SK-N-SH (cell line): ENCODE measurements at regions not wholly inside any gene's neighbourhood (a gene's known extent, or its start where the extent isn't known, plus 50 kb on each side); places are given as distances from the start of the nearest gene placed in this dataset.

ENCODE experiments used
- CTCF ChIA-PET: fragments of 300-600, 350-600 bp; formaldehyde crosslinking; extraction: SDS; loops from one replicate; lab custom pipeline; 2021; lab: Yijun Ruan, JAX
- POLR2A ChIA-PET: fragments of 350-600 bp; sonication (Branson Sonifier 250); formaldehyde crosslinking; extraction: SDS; loops from one replicate; lab custom pipeline; 2020; ENCODE audit warnings: antibody characterized with exemption, inconsistent platforms; lab: Yijun Ruan, JAX
- DNase-seq: peaks from one replicate; pipeline ENCODE4 v3.0.0; 2012
- H2AFZ ChIP-seq: fragments of 200-600 bp; sonication (generic); 2 replicates; pipeline ENCODE4 v1.8.1; 2016; ENCODE audit warnings: antibody characterized with exemption, mild to moderate bottlenecking, low read depth
- H3F3A ChIP-seq: fragments of 200-600 bp; sonication (generic); replicated peaks from 2 replicates; pipeline ENCODE3; 2016; ENCODE audit warnings: antibody characterized with exemption, mild to moderate bottlenecking; ENCODE audit not compliant: insufficient read depth
- H3K27ac ChIP-seq, 2 experiments: fragments of 200-500 bp in 1 of 2; fragments of 200-600 bp in 1 of 2; sonication (Bioruptor generic) in 1 of 2; sonication (generic), shearing (Covaris generic) in 1 of 2; 2 replicates each; pipeline versions ENCODE4 v1.5.1 to v1.6.1; 2014 to 2016; ENCODE audit warnings: low read depth in 2 of 2, inconsistent platforms in 1 of 2, low read length in 1 of 2, mild to moderate bottlenecking in 1 of 2, mixed read lengths in 1 of 2
- H3K27me3 ChIP-seq: fragments of 200-600 bp; sonication (generic), shearing (Covaris generic); 2 replicates; pipeline ENCODE4 v1.6.1; 2016; ENCODE audit warnings: mixed run types; ENCODE audit not compliant: insufficient read depth
- H3K36me3 ChIP-seq, 2 experiments: fragments of 200-500 bp in 1 of 2; fragments of 200-600 bp in 1 of 2; sonication (Bioruptor generic) in 1 of 2; sonication (generic) in 1 of 2; replicated peaks in 1 of 2; 2 replicates each; pipeline versions ENCODE3 to v1.5.1; 2014 to 2016; ENCODE audit warnings: low read length in 1 of 2, mild to moderate bottlenecking in 1 of 2; ENCODE audit not compliant: insufficient read depth in 2 of 2, control insufficient read depth in 1 of 2
- H3K4me1 ChIP-seq, 2 experiments: fragments of 200-500 bp in 1 of 2; fragments of 200-600 bp in 1 of 2; sonication (Bioruptor generic) in 1 of 2; sonication (generic), shearing (Covaris generic) in 1 of 2; 2 replicates each; pipeline versions ENCODE4 v1.5.1 to v1.6.1; 2014 to 2016; ENCODE audit warnings: low read depth in 1 of 2, low read length in 1 of 2, mixed run types in 1 of 2; ENCODE audit not compliant: insufficient read depth in 2 of 2, control insufficient read depth in 1 of 2
- H3K4me2 ChIP-seq: fragments of 200-600 bp; sonication (generic), shearing (Covaris generic); 2 replicates; pipeline ENCODE4 v1.6.1; 2017; ENCODE audit warnings: mixed run types
- H3K4me3 ChIP-seq, 2 experiments: fragments of 200-500 bp in 1 of 2; fragments of 200-600 bp in 1 of 2; sonication (Bioruptor generic) in 1 of 2; sonication (generic), shearing (Covaris generic) in 1 of 2; 2 replicates each; pipeline versions ENCODE4 v1.5.1 to v1.8.1; 2014 to 2016; ENCODE audit warnings: low read depth in 2 of 2, inconsistent platforms in 1 of 2, low read length in 1 of 2, mild to moderate bottlenecking in 1 of 2, mixed read lengths in 1 of 2, moderate library complexity in 1 of 2
- H3K79me2 ChIP-seq: fragments of 200-600 bp; sonication (generic); 2 replicates; pipeline ENCODE4 v1.8.1; 2017; ENCODE audit warnings: mild to moderate bottlenecking; ENCODE audit not compliant: insufficient read depth
- H3K9ac ChIP-seq: fragments of 200-600 bp; sonication (generic); 2 replicates; pipeline ENCODE4 v1.6.1; 2017; ENCODE audit warnings: mixed run types
- H3K9me2 ChIP-seq: fragments of 200-600 bp; sonication (generic); 2 replicates; pipeline ENCODE4 v1.6.1; 2017; ENCODE audit warnings: mixed run types
- H3K9me3 ChIP-seq: fragments of 200-600 bp; sonication (generic); 2 replicates; pipeline ENCODE4 v1.6.1; 2017; ENCODE audit warnings: mixed run types, mild to moderate bottlenecking, moderate library complexity
- H4K20me1 ChIP-seq: fragments of 200-600 bp; sonication (generic); 2 replicates; pipeline ENCODE4 v1.6.1; 2017; ENCODE audit warnings: mild to moderate bottlenecking, mixed run types; ENCODE audit not compliant: insufficient read depth
- CHD2 ChIP-seq: fragments of 150-350 bp; IDR thresholded peaks from 2 replicates; pipeline ENCODE4 v1.6.1; 2018; ENCODE audit warnings: low read length; ENCODE audit not compliant: partially characterized antibody
- ELF1 ChIP-seq: IDR thresholded peaks from 2 replicates; pipeline ENCODE4 v1.4.0; 2012
- EP300 ChIP-seq, 2 experiments: IDR thresholded peaks; 2 replicates each; pipeline versions ENCODE4 v1.4.0 to v1.6.1; 2012; ENCODE audit warnings: borderline replicate concordance in 1 of 2, low read depth in 1 of 2, low read length in 1 of 2
- EZH2phosphoT487 ChIP-seq: fragments of 200-600 bp; sonication (generic); IDR thresholded peaks from 2 replicates; pipeline ENCODE4 v1.6.1; 2017; ENCODE audit warnings: low read depth, mixed run types, mild to moderate bottlenecking, antibody characterized with exemption, moderate library complexity, borderline replicate concordance
- GATA2 ChIP-seq: sonication (generic); formaldehyde crosslinking; IDR thresholded peaks from 2 replicates; pipeline ENCODE4 v1.5.0; 2020; ENCODE audit warnings: mild to moderate bottlenecking, missing genetic modification reagents
- JUND ChIP-seq: IDR thresholded peaks from 2 replicates; pipeline ENCODE4 v1.4.0; 2012
- NRF1 ChIP-seq: IDR thresholded peaks from 2 replicates; pipeline ENCODE4 v1.6.1; 2012; ENCODE audit warnings: low read depth, mild to moderate bottlenecking, low read length
- POLR2AphosphoS5 ChIP-seq: IDR thresholded peaks from 2 replicates; pipeline ENCODE4 v1.6.1; 2012; ENCODE audit warnings: low read depth, low read length
- RAD21 ChIP-seq: IDR thresholded peaks from 2 replicates; pipeline ENCODE4 v1.6.1; 2012; ENCODE audit warnings: mild to moderate bottlenecking, low read length
- RCOR1 ChIP-seq: fragments of 150-350 bp; IDR thresholded peaks from 2 replicates; pipeline ENCODE4 v1.6.1; 2017; ENCODE audit warnings: antibody characterized with exemption, low read length
- RXRA ChIP-seq: IDR thresholded peaks from 2 replicates; pipeline ENCODE4 v1.4.0; 2012; ENCODE audit warnings: low read depth, mild to moderate bottlenecking, borderline replicate concordance
- SMC3 ChIP-seq: IDR thresholded peaks from 2 replicates; pipeline ENCODE4 v1.6.1; 2012; ENCODE audit warnings: low read depth, low read length, improper control_type of control experiment
- TCF12 ChIP-seq: IDR thresholded peaks from 2 replicates; pipeline ENCODE4 v1.4.0; 2012
- TEAD4 ChIP-seq: IDR thresholded peaks from 2 replicates; pipeline ENCODE4 v1.4.0; 2012; ENCODE audit warnings: mild to moderate bottlenecking, borderline replicate concordance; ENCODE audit not compliant: insufficient read depth
- YY1 ChIP-seq: IDR thresholded peaks from 2 replicates; pipeline ENCODE4 v1.4.0; 2012; ENCODE audit warnings: low read depth, mild to moderate bottlenecking
- WGBS: methylation state at CpG from one replicate; pipeline ENCODE4 v1.1.6; 2017; ENCODE audit warnings: low lambda C conversion rate; 5-methylcytosine and 5-hydroxymethylcytosine counted together
- TF ChIP-seq, protein P1 (sequence below): IDR thresholded peaks from 2 replicates; pipeline ENCODE4 v1.4.0; 2012; ENCODE audit warnings: low read depth, borderline replicate concordance
- TF ChIP-seq, protein P2 (sequence below): IDR thresholded peaks from 2 replicates; pipeline ENCODE4 v1.4.0; 2012; ENCODE audit warnings: low read depth, borderline replicate concordance
- TF ChIP-seq, protein P3 (sequence below): fragments of 200-600 bp; sonication (generic); IDR thresholded peaks from 2 replicates; pipeline ENCODE4 v1.6.1; 2017; ENCODE audit warnings: antibody characterized with exemption, mild to moderate bottlenecking, moderate library complexity
- TF ChIP-seq, protein P4 (sequence below): fragments of 150-350 bp; IDR thresholded peaks from 2 replicates; pipeline ENCODE4 v1.6.1; 2017; ENCODE audit warnings: antibody characterized with exemption, low read length, low read depth, borderline replicate concordance
- TF ChIP-seq, protein P5 (sequence below): fragments of 150-350 bp; IDR thresholded peaks from 2 replicates; pipeline ENCODE4 v1.6.1; 2016; ENCODE audit warnings: mild to moderate bottlenecking, low read depth, low read length

DNA sequence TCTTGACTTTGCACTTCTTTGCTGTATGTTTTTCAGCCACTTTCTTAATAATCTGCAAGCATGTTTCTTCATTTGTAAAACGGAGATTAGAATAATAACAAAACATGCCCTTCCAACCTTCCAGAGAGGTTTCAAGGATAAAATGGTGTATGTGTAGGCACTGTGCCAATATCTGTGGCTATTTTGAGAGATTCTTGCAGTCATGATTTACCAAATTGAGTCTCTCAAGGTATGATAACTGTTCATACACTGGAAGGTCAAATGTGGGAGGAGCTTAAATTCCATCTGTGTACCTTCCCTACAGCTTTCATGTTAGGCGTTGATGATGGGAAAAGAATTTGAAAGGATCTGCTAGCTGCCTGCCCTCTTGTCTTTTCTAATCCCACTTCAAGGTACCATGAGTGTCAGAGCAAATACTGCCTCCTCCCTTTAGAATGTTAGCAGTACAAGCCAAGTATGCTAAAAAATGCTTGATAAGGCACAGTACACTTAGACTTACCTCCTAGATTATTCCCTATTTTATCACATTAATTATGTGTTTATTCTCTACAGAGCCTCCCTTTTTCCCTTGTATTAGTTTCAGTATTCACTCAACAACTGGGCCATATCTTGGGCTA is 78.0 kb upstream of the ST8SIA2 start:
- CTCF ChIA-PET = interaction anchor here (1.1 kb wide), 1 partner anchor 12 kb away, joined by 4 read pairs; no protein-coding TSS in a partner anchor
- Histone ChIP-seq H2AFZ (no peak overlapping the region), H3K27ac (no peak overlapping the region), H3K4me1 (no peaks in the 10 kb centered on the region), H3K9me2 (no peaks in the 10 kb centered on the region), H3K27me3 (no peaks in the 10 kb centered on the region), H4K20me1 (no peaks in the 10 kb centered on the region), H3K79me2 (no peaks in the 10 kb centered on the region), H3K4me2 (no peak overlapping the region), H3K9ac (no peak overlapping the region), H3K4me3 (no peak overlapping the region), H3K36me3 (no peaks in the 10 kb centered on the region), H3K9me3 (no peaks in the 10 kb centered on the region), H3F3A (no peaks in the 10 kb centered on the region)
- DNase-seq = no peak
- WGBS = 26% methylated on average over 2 of the region's 2 CpGs
- POLR2A ChIA-PET = no interaction called here
- TF ChIP-seq EP300 (IDR thresholded peaks at IDR 0.05; ENCODE audit: borderline replicate concordance in 1 of 2, low read depth in 1 of 2, low read length in 1 of 2) (no peak), SMC3 (no peak), TEAD4 (no peak), YY1 (no peak), EZH2phosphoT487 (no peak), TCF12 (no peak), RAD21 (no peak), CHD2 (no peak), JUND (no peak), RCOR1 (no peak), ELF1 (no peak), POLR2AphosphoS5 (no peak), RXRA (no peak), GATA2 (CRISPR knock-in tag) (no peak), NRF1 (no peak)
- TF ChIP-seq, protein P1, sequence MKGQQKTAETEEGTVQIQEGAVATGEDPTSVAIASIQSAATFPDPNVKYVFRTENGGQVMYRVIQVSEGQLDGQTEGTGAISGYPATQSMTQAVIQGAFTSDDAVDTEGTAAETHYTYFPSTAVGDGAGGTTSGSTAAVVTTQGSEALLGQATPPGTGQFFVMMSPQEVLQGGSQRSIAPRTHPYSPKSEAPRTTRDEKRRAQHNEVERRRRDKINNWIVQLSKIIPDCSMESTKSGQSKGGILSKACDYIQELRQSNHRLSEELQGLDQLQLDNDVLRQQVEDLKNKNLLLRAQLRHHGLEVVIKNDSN = no peak
- TF ChIP-seq, protein P2, sequence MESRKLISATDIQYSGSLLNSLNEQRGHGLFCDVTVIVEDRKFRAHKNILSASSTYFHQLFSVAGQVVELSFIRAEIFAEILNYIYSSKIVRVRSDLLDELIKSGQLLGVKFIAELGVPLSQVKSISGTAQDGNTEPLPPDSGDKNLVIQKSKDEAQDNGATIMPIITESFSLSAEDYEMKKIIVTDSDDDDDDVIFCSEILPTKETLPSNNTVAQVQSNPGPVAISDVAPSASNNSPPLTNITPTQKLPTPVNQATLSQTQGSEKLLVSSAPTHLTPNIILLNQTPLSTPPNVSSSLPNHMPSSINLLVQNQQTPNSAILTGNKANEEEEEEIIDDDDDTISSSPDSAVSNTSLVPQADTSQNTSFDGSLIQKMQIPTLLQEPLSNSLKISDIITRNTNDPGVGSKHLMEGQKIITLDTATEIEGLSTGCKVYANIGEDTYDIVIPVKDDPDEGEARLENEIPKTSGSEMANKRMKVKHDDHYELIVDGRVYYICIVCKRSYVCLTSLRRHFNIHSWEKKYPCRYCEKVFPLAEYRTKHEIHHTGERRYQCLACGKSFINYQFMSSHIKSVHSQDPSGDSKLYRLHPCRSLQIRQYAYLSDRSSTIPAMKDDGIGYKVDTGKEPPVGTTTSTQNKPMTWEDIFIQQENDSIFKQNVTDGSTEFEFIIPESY = no peak
- TF ChIP-seq, protein P3, sequence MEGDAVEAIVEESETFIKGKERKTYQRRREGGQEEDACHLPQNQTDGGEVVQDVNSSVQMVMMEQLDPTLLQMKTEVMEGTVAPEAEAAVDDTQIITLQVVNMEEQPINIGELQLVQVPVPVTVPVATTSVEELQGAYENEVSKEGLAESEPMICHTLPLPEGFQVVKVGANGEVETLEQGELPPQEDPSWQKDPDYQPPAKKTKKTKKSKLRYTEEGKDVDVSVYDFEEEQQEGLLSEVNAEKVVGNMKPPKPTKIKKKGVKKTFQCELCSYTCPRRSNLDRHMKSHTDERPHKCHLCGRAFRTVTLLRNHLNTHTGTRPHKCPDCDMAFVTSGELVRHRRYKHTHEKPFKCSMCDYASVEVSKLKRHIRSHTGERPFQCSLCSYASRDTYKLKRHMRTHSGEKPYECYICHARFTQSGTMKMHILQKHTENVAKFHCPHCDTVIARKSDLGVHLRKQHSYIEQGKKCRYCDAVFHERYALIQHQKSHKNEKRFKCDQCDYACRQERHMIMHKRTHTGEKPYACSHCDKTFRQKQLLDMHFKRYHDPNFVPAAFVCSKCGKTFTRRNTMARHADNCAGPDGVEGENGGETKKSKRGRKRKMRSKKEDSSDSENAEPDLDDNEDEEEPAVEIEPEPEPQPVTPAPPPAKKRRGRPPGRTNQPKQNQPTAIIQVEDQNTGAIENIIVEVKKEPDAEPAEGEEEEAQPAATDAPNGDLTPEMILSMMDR = no peak
- TF ChIP-seq, protein P4, sequence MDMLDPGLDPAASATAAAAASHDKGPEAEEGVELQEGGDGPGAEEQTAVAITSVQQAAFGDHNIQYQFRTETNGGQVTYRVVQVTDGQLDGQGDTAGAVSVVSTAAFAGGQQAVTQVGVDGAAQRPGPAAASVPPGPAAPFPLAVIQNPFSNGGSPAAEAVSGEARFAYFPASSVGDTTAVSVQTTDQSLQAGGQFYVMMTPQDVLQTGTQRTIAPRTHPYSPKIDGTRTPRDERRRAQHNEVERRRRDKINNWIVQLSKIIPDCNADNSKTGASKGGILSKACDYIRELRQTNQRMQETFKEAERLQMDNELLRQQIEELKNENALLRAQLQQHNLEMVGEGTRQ = no peak
- TF ChIP-seq, protein P5, sequence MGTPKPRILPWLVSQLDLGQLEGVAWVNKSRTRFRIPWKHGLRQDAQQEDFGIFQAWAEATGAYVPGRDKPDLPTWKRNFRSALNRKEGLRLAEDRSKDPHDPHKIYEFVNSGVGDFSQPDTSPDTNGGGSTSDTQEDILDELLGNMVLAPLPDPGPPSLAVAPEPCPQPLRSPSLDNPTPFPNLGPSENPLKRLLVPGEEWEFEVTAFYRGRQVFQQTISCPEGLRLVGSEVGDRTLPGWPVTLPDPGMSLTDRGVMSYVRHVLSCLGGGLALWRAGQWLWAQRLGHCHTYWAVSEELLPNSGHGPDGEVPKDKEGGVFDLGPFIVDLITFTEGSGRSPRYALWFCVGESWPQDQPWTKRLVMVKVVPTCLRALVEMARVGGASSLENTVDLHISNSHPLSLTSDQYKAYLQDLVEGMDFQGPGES = no peak
